Activated T-helper 9 cell treated with anti-CD3 and anti-CD28 coated beads, Interleukin-2, amount 50 U/mL, for 16 hours (primary cell): ENCODE measurements at regions not wholly inside any gene's neighbourhood (a gene's known extent, or its start where the extent isn't known, plus 50 kb on each side); places are given as distances from the start of the nearest gene placed in this dataset.

ENCODE experiments used
- DNase-seq: peaks from one replicate; pipeline ENCODE4 v3.0.0-alpha.2; 2020; ENCODE audit warnings: low read depth

GRCh38 chr18:51943281-51943680, 396.7 kb upstream of the DCC start:
- DNase-seq: no peak

DNA sequence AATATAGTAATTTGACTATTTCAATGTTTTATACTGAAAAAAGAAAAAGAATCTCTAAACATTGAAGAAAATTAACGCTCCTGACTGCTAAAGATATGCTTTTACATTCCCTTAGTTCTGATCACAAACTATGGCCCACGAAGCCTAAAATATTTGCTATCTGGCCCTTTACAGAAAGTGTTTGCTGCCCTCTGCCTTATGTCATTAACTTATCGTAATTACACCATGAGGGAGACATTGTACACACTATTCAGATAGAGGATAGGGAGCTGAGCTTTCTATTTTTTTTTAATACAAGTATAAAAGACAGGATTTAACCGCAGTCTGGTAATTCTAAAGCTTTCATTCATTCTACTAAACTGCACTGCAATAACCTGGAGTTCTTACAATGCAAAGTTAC, 393.1 kb upstream of the DCC start:
- no peak for DNase-seq

DNA sequence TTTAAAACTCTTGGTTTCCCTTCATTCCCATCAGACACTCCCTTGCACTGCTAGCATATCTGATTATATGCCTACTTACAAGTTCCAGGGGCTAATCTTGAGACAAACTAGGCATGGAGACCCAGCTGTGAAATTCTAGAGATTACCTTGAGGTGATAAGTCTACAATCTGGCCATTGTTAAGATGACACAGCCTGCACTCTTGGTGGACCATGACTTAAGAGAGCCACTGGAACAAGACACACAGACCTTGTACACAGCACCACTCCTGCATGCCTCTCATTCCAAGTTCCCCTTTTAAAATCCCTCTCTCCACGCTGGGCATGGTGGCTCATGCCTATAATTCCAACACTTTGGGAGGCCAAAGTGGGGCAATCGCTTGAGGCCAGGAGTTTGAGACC, 387.2 kb upstream of the DCC start:
- no peak for DNase-seq

- DNase-seq: no peak
Measured at GRCh38 chr18:51953521-51953920, 386.5 kb upstream of the DCC start.

DNA sequence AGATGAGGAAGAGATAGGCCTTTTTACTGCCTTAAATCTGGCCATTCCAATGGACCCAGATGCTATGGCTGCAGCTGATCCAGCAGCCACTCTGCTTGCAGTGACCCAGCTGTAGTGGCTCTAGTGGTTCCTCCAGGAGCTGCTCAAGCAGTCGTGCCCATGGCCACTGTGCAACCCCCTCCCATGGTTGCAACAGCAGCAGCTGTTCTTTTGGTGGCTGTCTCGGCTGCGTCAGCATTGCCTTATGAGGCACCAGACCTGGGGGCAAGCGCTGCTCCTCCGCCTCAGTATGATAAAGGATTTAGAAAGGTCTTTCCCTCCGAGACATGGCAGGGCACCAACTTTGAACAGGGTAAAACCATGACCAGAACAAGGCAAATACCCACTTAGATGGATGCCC, 384.9 kb upstream of the DCC start:
- no peak for DNase-seq

- DNase-seq: no peak
Measured at GRCh38 chr18:51957001-51957400, 383.0 kb upstream of the DCC start.

DNA sequence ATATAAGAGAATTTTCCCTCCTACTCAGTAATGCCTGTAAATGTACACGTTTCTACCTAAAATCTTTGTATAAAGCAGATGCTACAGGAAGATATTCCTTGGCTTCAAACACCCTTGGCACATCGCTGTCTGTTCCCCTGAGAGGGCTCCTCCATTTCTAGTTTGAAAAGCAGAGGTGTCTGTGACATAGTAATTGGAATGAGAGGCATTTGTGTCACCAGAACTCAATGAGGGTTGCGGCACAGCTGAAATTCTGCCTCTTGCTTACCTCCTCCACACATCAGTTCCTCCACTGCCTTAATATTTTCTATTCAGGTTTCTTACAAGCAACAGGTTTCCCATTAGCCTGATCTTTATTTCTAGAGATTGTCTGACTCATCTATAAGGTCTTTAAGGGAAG, 359.9 kb upstream of the DCC start:
- DNase-seq: no peak

- no peak for DNase-seq
Measured at GRCh38 chr18:51988277-51988676, 351.7 kb upstream of the DCC start.

- no peak for DNase-seq
Measured at GRCh38 chr18:51997129-51997528, 342.9 kb upstream of the DCC start.

DNA sequence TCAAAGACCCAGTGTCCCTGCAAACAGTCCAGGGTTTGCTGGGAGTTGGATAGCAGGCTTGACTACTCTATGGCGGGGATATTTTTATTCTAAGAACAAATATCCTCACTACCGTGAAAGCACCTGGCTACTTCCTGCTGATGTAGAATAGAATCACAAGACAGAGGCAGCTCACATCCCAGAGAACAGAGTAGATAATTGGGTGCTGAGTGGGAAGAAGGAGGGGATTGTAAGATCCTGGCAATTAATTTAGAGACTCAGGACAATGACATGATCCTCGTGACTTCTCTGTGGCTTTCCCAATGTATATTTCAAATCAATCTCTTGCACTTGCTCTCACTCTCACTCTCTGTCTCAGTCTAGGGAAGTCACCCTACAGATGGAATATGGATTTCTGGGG, 341.9 kb upstream of the DCC start:
- DNase-seq: no peak

- no peak for DNase-seq
Measured at GRCh38 chr18:51998711-51999110, 341.3 kb upstream of the DCC start.

DNA sequence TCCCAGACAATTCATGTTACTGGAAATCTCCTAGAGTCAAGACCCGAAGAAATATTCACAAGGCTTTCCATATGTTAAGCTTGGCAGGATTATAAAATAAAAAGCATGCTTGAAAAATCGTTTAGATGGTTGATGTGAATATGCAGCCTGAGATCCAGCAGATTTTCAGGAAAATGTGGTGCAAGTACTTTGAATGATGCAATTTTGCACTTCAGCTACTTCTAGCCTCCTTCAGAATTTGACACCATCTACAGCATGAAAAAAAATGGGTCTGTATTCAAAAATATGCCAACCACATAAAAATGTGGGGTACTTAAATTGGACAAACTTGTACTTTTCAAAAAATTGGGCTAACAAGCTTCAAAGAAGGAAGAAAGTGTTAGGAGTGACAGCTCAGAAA, 340.6 kb upstream of the DCC start:
- no peak for DNase-seq

- no peak for DNase-seq
Measured at GRCh38 chr18:52000435-52000834, 339.6 kb upstream of the DCC start.

DNA sequence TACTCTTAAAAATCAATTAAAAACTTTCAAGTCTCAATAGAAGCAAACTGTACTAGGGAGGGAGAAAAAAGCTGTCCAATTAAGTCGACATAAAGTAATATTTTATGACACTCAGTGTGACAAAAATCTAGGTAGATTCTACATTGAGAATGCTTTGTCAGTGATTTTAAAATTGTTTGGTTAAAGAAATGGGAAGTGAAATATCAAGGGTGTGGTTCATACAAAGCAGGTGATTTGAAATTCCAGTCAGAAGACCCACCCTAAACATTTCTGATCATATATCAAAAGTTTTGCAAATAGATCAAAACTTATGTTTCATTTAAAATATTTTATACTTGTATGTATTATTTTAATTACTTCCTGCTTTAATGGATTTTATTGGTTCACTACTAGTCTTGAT, 338.9 kb upstream of the DCC start:
- no peak for DNase-seq

- no peak for DNase-seq
Measured at GRCh38 chr18:52002600-52002999, 337.4 kb upstream of the DCC start.

DNA sequence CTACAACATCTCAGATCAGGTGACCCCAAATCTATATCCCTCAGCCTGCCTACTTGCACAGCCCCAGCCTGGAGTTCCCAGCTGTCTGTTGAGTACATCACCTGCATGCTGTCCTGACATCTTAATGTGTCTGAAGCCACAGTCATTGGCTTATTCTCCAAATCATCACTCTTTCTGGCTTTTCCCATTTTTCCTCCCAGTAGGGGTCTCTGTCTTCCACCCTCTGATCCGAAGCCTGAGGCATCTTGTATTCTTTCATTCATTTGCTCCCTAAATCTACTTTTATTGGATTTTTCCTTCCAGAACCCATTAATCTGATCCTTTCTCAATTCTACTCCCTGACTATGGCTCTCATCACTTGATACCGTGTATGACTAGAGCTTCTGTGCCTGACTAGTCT, 332.9 kb upstream of the DCC start:
- DNase-seq: no peak

DNA sequence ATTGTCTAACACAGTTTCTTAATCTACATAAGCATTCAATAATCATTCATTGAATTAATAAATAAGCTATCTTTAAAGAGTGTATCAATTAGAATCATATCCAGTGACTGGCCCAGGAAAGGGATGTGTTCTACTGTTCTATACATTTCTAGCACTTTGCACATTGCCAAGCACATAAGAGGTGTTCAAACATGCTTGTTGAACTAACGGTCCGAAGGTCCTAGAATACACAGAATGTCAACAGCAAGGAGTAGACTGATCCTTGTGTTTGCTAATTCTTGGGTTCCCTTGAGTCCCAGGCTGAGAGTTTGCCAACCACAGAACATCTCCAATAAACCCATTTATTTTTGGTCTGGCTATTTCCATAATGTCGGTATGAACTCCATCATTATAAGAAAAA, 331.7 kb upstream of the DCC start:
- DNase-seq: no peak

DNA sequence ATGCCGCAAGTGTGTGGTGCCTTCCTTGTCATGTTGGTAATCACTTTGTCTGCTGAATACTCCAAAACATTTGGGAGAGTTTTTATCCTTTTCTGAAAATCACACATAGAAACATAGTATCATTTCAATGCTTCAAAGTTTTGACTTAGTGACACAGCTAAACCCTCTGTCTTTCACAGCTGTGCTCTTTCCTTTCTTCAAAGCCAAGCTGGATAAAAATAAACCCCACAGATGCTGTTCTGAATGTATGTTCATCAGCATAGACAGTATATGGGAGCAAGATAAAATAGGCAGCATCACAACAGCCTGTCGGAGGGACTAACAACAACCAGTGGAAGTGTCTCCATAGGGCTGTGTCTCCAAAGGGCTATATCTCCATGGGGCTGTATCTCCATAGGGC, 331.3 kb upstream of the DCC start:
- no peak for DNase-seq

GRCh38 chr18:52009958-52010357, 330.0 kb upstream of the DCC start:
- DNase-seq: no peak

GRCh38 chr18:52045946-52046675, 293.9 kb upstream of the DCC start:
- DNase-seq: no peak

DNA sequence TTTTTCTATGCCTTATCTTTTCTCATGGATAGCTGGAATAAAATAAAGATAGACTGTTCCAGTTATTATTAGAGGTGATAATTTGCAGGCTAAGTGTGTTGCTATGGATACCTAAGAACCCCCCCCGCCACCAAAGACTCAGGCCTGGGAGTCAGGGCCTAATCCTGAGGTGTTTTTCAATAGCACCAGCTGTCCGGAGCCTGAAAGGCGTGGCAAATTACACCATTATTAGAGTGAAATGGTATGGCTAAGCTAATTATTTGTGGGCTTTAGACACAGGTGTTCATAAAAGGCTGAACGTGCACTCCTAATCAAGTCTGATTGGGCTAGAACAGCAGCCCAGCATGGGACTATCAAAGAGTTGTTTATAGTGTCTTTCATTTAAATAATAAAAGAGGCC, 293.2 kb upstream of the DCC start:
- DNase-seq: no peak

GRCh38 chr18:52054324-52054723, 285.7 kb upstream of the DCC start:
- no peak for DNase-seq

GRCh38 chr18:52060607-52061304, 279.2 kb upstream of the DCC start:
- DNase-seq: no peak

- no peak for DNase-seq
Measured at GRCh38 chr18:52063923-52064322, 276.1 kb upstream of the DCC start.
